Osteoblast (primary cell): ENCODE measurements at regions not wholly inside any gene's neighbourhood (a gene's known extent, or its start where the extent isn't known, plus 50 kb on each side); places are given as distances from the start of the nearest gene placed in this dataset.

Source experiments
- DNase-seq: peaks from one replicate; pipeline ENCODE4 v3.0.0; 2011; ENCODE audit warnings: low spot score, mixed read lengths; ENCODE audit not compliant: insufficient read length; ENCODE audit errors: missing footprints
- H2AFZ ChIP-seq: 2 replicates; pipeline ENCODE4 v1.6.0; 2011; ENCODE audit warnings: mild to moderate bottlenecking, low read length
- H3K27ac ChIP-seq: 2 replicates; pipeline ENCODE4 v1.5.1; 2011; ENCODE audit warnings: mild to moderate bottlenecking, low read depth, low read length, moderate library complexity
- H3K27me3 ChIP-seq: 2 replicates; pipeline ENCODE4 v1.6.0; 2012; ENCODE audit warnings: mild to moderate bottlenecking, control low read depth, inconsistent platforms, low read length, moderate library complexity; ENCODE audit not compliant: insufficient read depth
- H3K36me3 ChIP-seq: 2 replicates; pipeline ENCODE4 v1.5.1; 2011; ENCODE audit warnings: mild to moderate bottlenecking, low read length, control low read depth, moderate library complexity; ENCODE audit not compliant: insufficient read depth
- H3K4me1 ChIP-seq: 2 replicates; pipeline ENCODE4 v1.5.1; 2011; ENCODE audit warnings: mild to moderate bottlenecking, low read length, control low read depth, moderate library complexity; ENCODE audit not compliant: insufficient read depth
- H3K4me2 ChIP-seq: 2 replicates; pipeline ENCODE4 v1.6.0; 2011; ENCODE audit warnings: mild to moderate bottlenecking, low read length; ENCODE audit not compliant: insufficient read depth
- H3K4me3 ChIP-seq: fragments of 200-600 bp; sonication (generic); 3 replicates; pipeline ENCODE4 v1.5.1; 2012; ENCODE audit warnings: mild to moderate bottlenecking, low read length, inconsistent platforms; ENCODE audit not compliant: insufficient read depth
- H3K79me2 ChIP-seq: 2 replicates; pipeline ENCODE4 v1.6.0; 2012; ENCODE audit warnings: mild to moderate bottlenecking, low read length, control low read depth, inconsistent platforms; ENCODE audit not compliant: insufficient read depth
- H3K9me3 ChIP-seq: 2 replicates; pipeline ENCODE4 v1.5.1; 2011; ENCODE audit warnings: low read depth, low read length, control low read depth
- H4K20me1 ChIP-seq: 2 replicates; pipeline ENCODE4 v1.6.0; 2012; ENCODE audit warnings: mild to moderate bottlenecking, low read length, control low read depth; ENCODE audit not compliant: insufficient read depth
- TF ChIP-seq, protein P1 (sequence below): IDR thresholded peaks from 2 replicates; pipeline ENCODE4 v1.5.1; 2011; ENCODE audit warnings: mild to moderate bottlenecking, low read depth, low read length, moderate library complexity; ENCODE audit errors: extremely low read depth

DNA sequence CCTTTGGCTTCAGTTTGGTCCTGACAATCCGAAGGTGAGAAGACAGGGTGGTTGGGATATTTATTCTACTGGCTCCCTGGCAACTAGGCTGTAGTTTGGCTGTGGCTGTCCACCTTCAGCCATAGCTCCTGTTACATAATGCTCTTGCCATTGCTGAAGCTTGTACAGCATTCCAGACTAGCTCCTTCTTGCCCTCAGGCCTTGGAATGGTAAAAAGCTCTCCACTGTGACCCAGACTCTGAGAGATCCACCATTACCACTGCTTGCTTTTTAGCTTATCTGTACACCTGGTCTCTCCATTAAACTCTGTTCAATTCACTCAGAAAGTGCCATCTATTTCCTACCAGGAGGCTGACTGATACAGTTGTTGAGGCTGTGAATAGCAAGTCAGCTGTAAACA, 231.8 kb upstream of the MON1B start:
- TF ChIP-seq, protein P1, sequence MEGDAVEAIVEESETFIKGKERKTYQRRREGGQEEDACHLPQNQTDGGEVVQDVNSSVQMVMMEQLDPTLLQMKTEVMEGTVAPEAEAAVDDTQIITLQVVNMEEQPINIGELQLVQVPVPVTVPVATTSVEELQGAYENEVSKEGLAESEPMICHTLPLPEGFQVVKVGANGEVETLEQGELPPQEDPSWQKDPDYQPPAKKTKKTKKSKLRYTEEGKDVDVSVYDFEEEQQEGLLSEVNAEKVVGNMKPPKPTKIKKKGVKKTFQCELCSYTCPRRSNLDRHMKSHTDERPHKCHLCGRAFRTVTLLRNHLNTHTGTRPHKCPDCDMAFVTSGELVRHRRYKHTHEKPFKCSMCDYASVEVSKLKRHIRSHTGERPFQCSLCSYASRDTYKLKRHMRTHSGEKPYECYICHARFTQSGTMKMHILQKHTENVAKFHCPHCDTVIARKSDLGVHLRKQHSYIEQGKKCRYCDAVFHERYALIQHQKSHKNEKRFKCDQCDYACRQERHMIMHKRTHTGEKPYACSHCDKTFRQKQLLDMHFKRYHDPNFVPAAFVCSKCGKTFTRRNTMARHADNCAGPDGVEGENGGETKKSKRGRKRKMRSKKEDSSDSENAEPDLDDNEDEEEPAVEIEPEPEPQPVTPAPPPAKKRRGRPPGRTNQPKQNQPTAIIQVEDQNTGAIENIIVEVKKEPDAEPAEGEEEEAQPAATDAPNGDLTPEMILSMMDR: no peak
- H3K27me3 ChIP-seq: no peaks in the 10 kb centered on the region

DNA sequence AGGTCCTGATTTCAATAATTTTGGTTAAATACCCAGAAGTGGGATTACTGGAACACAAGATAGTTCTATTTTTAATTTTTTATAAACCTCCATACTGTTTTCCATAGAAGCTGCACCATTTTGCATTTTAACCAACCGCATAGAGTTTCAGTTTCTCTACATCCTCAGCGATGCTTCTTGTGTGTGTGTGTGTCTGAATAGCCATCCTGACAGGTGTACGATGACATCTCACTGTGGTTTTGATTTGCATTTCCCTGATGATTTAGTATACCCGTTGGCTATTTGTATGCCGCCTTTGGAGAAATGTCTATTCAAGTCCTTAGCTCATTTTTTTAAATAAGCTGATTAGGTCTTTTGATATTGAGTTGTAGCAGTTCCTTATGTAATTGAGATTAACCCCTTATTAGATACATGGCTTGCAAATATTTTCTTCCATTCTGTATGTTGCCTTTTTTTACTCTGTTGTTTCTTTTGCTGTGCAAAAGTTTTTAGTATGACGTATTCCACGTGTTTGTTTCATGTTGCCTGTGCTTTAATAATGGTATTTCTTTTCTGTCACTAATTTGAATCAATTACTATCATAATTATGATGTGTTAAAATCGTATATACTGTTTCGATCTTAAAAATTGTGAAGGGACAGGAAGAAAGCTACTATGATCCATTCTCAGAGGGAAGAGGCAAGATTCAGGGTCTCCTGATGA, 227.2 kb upstream of the MON1B start:
- Histone ChIP-seq H3K4me3 (no peak overlapping the region), H3K27ac (no peak overlapping the region), H3K4me1 (no peaks in the 10 kb centered on the region), H2AFZ (no peak overlapping the region), H4K20me1 (no peaks in the 10 kb centered on the region), H3K27me3 (no peaks in the 10 kb centered on the region), H3K79me2 (no peaks in the 10 kb centered on the region), H3K9me3 (no peaks in the 10 kb centered on the region), H3K36me3 (no peaks in the 10 kb centered on the region), H3K4me2 (no peak overlapping the region)
- TF ChIP-seq, protein P1: no peak
- no peak for DNase-seq

More for the DNA sequence above, 231.8 kb upstream of the MON1B start:
- Histone ChIP-seq H4K20me1 (no peaks in the 10 kb centered on the region), H3K27ac (no peak overlapping the region), H3K4me1 (no peaks in the 10 kb centered on the region), H2AFZ (no peak overlapping the region), H3K4me2 (no peak overlapping the region), H3K9me3 (no peaks in the 10 kb centered on the region), H3K79me2 (no peaks in the 10 kb centered on the region), H3K36me3 (no peaks in the 10 kb centered on the region), H3K4me3 (no peak overlapping the region)
- no peak for DNase-seq

DNA sequence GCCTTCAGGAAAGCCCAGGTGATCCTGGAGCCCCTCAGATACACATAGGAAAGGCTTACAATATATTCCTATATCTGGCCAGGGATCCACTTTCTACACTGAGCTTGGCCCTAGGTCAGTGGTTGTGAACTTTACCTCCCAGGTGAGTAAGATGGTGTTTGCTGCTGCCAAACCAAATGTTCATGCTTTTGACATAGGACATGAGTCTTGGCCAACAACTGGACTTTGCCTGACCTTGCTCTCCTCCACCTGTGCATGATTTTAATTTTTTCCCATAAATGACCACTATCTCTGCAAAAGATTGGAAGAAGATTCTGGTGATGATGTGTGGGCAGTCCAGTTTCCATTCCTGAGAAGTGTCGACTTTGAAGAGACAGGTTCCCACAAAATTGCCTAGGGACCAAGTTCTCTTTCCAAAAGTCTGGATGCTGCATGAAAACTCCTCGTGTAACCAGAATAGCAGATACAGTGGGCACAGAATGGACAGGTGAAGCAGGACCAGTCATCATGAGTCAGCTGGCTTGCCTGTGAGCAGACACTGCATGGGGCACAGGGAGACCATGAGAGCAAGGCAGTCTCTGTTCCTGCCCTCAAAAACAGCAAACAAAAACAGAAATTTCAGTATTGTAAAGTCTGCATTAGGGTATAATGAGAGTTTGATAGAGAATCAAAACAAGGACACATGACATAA, 226.4 kb upstream of the MON1B start:
- no peaks in the 10 kb centered on the region for H3K36me3 ChIP-seq
- no peak for DNase-seq
- TF ChIP-seq, protein P1: no peak
- H3K27ac ChIP-seq: no peak overlapping the region
- no peak overlapping the region for H3K4me2 ChIP-seq
- H3K27me3 ChIP-seq: no peaks in the 10 kb centered on the region
- no peaks in the 10 kb centered on the region for H3K79me2 ChIP-seq
- H4K20me1 ChIP-seq: no peaks in the 10 kb centered on the region
- no peaks in the 10 kb centered on the region for H3K9me3 ChIP-seq
- no peaks in the 10 kb centered on the region for H3K4me1 ChIP-seq
- H3K4me3 ChIP-seq: no peak overlapping the region
- H2AFZ ChIP-seq: no peak overlapping the region

DNA sequence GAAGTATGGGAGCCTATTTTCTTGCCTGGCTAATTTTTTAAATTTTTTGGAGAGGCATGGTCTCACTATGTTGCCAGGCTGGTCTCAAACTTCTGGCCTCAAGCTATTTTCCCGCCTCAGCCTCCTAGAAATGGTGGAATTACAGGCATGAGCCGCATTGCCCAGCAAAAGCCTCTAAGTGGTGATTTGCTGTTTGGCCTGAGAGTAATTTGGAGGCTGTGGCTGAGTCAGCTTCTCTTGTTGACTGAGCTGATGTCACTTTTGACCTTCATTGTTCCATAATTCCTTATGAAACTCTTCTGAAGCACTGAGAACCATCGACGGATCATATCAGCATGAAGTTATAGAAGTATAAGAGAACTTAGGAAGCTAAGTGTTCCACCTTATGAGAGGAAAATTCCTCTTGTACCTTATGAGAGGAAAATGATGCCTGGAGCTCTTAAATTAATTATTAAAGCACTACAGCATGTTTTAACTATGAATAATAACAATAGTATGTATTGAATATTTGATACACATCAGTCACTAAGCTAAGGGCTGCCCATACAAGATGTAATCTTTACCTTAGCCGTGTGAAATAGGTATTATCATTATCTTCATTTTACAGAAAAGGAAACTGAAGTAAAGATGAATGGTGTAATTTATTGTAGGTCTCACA, 220.8 kb upstream of the MON1B start:
- H3K9me3 ChIP-seq: no peaks in the 10 kb centered on the region
- no peak overlapping the region for H3K4me2 ChIP-seq
- TF ChIP-seq, protein P1: no peak
- H3K27ac ChIP-seq: no peak overlapping the region
- no peaks in the 10 kb centered on the region for H3K36me3 ChIP-seq
- no peak overlapping the region for H3K4me3 ChIP-seq
- H3K27me3 ChIP-seq: no peaks in the 10 kb centered on the region
- H3K79me2 ChIP-seq: no peaks in the 10 kb centered on the region
- H2AFZ ChIP-seq: no peak overlapping the region
- no peaks in the 10 kb centered on the region for H4K20me1 ChIP-seq
- DNase-seq: peak; percentile 3
- H3K4me1 ChIP-seq: no peaks in the 10 kb centered on the region
